Vagina (tissue), 2 donors: ENCODE measurements at regions not wholly inside any gene's neighbourhood (a gene's known extent, or its start where the extent isn't known, plus 50 kb on each side); places are given as distances from the start of the nearest gene placed in this dataset.

ENCODE experiments used
- DNase-seq, 2 donors: peaks; one replicate each; pipeline ENCODE4 v3.0.0-alpha.2; 2017; ENCODE audit errors: extremely low spot score in 2 of 2
- H3K27ac ChIP-seq: fragments of 200-600 bp; sonication (generic); one replicate; pipeline ENCODE4 v1.5.1; 2019
- H3K27me3 ChIP-seq: fragments of 200-600 bp; sonication (generic); one replicate; pipeline ENCODE4 v1.5.1; 2019
- H3K36me3 ChIP-seq, 2 donors: fragments of 200-600 bp; sonication (generic); one replicate each; pipeline ENCODE4 v1.5.1; 2017 to 2019
- H3K4me1 ChIP-seq: fragments of 200-600 bp; sonication (generic); one replicate; pipeline ENCODE4 v1.5.1; 2019
- H3K4me3 ChIP-seq, 2 donors: fragments of 200-600 bp; sonication (generic); 1 replicate in 1 of 2; 2 replicates in 1 of 2; pipeline ENCODE4 v1.5.1; 2016 to 2019
- H3K9me3 ChIP-seq: fragments of 200-600 bp; sonication (generic); one replicate; pipeline ENCODE4 v1.5.1; 2019
- POLR2A ChIP-seq, 2 donors: fragments of 450-650 bp; IDR thresholded peaks; one replicate each; pipeline ENCODE4 v1.6.1; 2017; ENCODE audit warnings: antibody characterized with exemption in 2 of 2, mild to moderate bottlenecking in 2 of 2, moderate library complexity in 2 of 2
- POLR2AphosphoS5 ChIP-seq, 2 donors: sonication (generic); formaldehyde crosslinking; IDR thresholded peaks; one replicate each; pipeline ENCODE4 v1.9.0; 2017; ENCODE audit warnings: antibody characterized with exemption in 2 of 2, mild to moderate bottlenecking in 2 of 2, low read depth in 1 of 2; ENCODE audit not compliant: insufficient read depth in 1 of 2
- intact Hi-C: fragments of 100-400 bp; cut with DNase I; formaldehyde crosslinking; loops from one replicate; pipeline ENCODE4 v1.15.1; 2023
- TF ChIP-seq, protein P1 (sequence below), 3 experiments: fragments of 450-650 bp in 2 of 3; fragments of 200-600 bp in 1 of 3; sonication (generic) in 1 of 3; IDR thresholded peaks; one replicate each; pipeline ENCODE4 v1.5.1; 2017 to 2019; ENCODE audit warnings: antibody characterized with exemption in 3 of 3, mild to moderate bottlenecking in 2 of 3, moderate library complexity in 2 of 3

DNA sequence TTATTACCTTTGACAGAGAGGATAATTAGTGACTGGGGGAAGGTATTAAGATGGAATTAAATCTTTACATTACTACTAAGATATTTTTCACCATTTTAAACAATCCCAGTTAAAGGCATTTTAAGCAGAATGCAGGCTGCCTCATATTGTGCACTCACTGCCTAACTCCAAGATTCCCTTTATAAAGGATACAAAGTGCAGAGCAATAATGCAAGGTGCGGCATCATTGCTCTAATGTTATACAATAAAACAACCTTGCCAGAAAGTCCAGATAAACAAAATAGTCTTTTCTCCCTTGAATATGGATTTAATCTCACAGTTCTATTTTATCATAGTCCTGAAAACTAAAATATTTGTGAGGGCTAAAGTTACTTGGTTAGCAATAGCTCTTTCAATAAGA lies 1031.6 kb upstream of the SEMA6D start:
- intact Hi-C loops, result no loop called here
- DNase-seq, result no peak
- no peaks in the 10 kb centered on the region for H3K4me1 ChIP-seq
- H3K27ac ChIP-seq, result no peak overlapping the region
- TF ChIP-seq, protein P1, sequence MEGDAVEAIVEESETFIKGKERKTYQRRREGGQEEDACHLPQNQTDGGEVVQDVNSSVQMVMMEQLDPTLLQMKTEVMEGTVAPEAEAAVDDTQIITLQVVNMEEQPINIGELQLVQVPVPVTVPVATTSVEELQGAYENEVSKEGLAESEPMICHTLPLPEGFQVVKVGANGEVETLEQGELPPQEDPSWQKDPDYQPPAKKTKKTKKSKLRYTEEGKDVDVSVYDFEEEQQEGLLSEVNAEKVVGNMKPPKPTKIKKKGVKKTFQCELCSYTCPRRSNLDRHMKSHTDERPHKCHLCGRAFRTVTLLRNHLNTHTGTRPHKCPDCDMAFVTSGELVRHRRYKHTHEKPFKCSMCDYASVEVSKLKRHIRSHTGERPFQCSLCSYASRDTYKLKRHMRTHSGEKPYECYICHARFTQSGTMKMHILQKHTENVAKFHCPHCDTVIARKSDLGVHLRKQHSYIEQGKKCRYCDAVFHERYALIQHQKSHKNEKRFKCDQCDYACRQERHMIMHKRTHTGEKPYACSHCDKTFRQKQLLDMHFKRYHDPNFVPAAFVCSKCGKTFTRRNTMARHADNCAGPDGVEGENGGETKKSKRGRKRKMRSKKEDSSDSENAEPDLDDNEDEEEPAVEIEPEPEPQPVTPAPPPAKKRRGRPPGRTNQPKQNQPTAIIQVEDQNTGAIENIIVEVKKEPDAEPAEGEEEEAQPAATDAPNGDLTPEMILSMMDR (IDR thresholded peaks at IDR 0.05), result no peak
- TF ChIP-seq POLR2A (IDR thresholded peaks at IDR 0.05), result no peak
- no peak for TF ChIP-seq POLR2AphosphoS5 (IDR thresholded peaks at IDR 0.05; ENCODE audit: insufficient read depth in 1 of 2, low read depth in 1 of 2)
- H3K4me3 ChIP-seq, result no peak overlapping the region
- H3K36me3 ChIP-seq, result no peaks in the 10 kb centered on the region
- H3K9me3 ChIP-seq, result no peaks in the 10 kb centered on the region
- no peaks in the 10 kb centered on the region for H3K27me3 ChIP-seq

DNA sequence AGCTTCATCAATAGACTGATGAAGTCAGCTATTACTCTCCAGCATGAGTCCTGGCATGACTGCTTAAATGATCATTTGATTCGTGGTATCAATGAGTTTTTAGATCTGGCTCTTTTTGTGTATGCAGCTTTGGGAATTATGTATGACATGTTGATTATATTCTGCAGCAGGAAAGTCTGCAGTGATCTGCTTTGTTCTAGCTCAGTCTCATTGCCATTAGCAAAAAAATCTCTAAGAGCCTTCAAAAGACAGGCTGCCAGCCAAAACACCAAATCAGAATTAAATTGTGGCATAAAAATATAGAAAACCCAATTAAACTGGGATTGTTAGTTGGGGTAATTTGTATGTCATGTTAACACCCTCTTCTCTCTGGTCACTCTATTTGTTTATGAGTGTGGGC lies 1021.0 kb upstream of the SEMA6D start:
- no peak overlapping the region for H3K4me3 ChIP-seq
- no peak overlapping the region for H3K27ac ChIP-seq
- H3K4me1 ChIP-seq, result no peaks in the 10 kb centered on the region
- intact Hi-C loops, result no loop called here
- H3K27me3 ChIP-seq, result no peaks in the 10 kb centered on the region
- no peaks in the 10 kb centered on the region for H3K36me3 ChIP-seq
- H3K9me3 ChIP-seq, result no peaks in the 10 kb centered on the region
- TF ChIP-seq POLR2A (IDR thresholded peaks at IDR 0.05), result no peak
- TF ChIP-seq POLR2AphosphoS5 (IDR thresholded peaks at IDR 0.05; ENCODE audit: insufficient read depth in 1 of 2, low read depth in 1 of 2), result no peak
- TF ChIP-seq, protein P1 (IDR thresholded peaks at IDR 0.05), result no peak
- DNase-seq, result no peak

DNA sequence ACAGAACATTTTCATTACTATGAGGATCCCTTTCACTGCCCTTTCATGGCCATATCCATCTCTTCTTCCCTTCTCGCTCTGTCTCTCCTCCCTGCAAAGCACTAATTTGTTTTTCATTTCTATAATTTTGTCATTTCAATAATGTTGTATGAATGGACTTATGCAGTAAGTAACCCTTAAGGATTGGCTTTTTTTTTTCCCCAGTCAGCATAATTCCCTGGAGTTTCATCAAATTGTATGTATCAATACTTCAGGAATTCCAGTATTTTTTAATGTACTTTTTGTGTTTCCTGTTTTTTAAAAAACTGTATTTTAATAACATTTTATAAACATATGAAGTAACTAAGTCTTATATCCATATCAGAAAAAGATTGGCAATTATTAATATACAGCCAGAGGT lies 1016.0 kb upstream of the SEMA6D start:
- intact Hi-C loops, result no loop called here
- no peak overlapping the region for H3K27ac ChIP-seq
- H3K4me1 ChIP-seq, result no peaks in the 10 kb centered on the region
- H3K36me3 ChIP-seq, result no peaks in the 10 kb centered on the region
- no peak for DNase-seq
- TF ChIP-seq POLR2A (IDR thresholded peaks at IDR 0.05), result no peak
- TF ChIP-seq POLR2AphosphoS5 (IDR thresholded peaks at IDR 0.05; ENCODE audit: insufficient read depth in 1 of 2, low read depth in 1 of 2), result no peak
- TF ChIP-seq, protein P1 (IDR thresholded peaks at IDR 0.05), result no peak
- H3K4me3 ChIP-seq, result no peak overlapping the region
- no peaks in the 10 kb centered on the region for H3K9me3 ChIP-seq
- no peaks in the 10 kb centered on the region for H3K27me3 ChIP-seq

DNA sequence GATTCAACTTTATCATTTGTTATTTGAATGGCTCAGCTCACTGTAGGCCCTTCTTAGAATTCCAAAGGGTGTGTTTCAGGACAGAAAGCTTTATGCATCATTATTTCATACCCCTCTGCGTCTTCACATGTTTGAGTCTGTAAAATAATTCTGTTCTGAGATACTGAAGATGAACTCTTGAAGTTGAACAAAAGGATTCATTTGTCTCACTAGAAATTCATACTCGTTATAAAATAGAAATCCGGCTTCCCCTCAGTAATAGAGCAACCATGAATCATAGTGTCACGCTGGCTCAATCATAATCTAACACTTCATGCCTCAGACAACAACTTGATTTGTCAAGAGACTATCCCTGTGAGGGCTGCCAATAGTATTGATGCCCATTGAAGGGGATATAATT lies 1015.4 kb upstream of the SEMA6D start:
- TF ChIP-seq POLR2A (IDR thresholded peaks at IDR 0.05) (no peak), POLR2AphosphoS5 (IDR thresholded peaks at IDR 0.05; ENCODE audit: insufficient read depth in 1 of 2, low read depth in 1 of 2) (no peak)
- TF ChIP-seq, protein P1 (IDR thresholded peaks at IDR 0.05), result no peak
- H3K27ac ChIP-seq, result no peak overlapping the region
- H3K36me3 ChIP-seq, result no peaks in the 10 kb centered on the region
- intact Hi-C loops, result no loop called here
- H3K9me3 ChIP-seq, result no peaks in the 10 kb centered on the region
- DNase-seq, result no peak
- H3K4me3 ChIP-seq, result no peak overlapping the region
- H3K4me1 ChIP-seq, result no peaks in the 10 kb centered on the region
- H3K27me3 ChIP-seq, result no peaks in the 10 kb centered on the region

DNA sequence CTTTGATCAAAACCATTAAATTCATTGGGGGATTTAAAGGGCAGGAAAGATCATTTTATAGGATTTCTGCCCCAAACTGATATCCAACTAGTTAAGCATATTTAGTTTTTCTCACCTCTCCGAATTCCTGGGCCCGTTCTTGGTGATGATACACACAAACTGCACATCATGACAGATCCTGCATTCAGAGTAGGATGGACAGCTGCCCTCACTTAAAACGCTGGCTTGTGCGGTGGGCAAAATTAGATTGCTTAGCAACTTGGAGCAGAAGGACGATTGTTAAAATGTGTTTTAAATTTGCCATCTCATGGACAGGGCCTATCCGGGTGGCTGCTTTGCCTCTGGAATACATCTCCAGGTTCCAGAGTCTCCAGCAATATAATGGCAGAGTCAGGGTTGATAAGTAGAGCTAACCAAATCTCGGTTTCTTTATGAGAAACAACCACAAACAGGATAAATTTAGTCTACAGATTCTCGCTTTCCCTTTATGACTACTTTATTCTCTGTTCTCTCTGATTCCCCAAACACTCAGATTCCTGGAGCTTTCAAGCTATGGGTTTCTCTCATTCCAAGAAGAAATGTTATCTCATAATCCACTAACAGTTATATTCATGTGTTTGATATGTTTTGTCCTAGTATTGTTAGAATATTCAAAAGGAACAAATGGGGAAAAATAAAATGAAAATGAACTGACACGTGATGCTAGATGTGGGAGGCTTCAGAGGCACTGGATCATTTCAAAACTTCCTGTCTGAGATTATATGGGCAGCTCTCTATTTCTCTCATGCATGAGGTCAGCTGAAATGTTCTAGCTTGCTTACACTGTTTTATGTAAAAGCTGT lies 1014.1 kb upstream of the SEMA6D start:
- no peaks in the 10 kb centered on the region for H3K27me3 ChIP-seq
- intact Hi-C loops, result no loop called here
- TF ChIP-seq, protein P1 (IDR thresholded peaks at IDR 0.05), result no peak
- TF ChIP-seq POLR2AphosphoS5 (IDR thresholded peaks at IDR 0.05; ENCODE audit: insufficient read depth in 1 of 2, low read depth in 1 of 2), result no peak
- TF ChIP-seq POLR2A (IDR thresholded peaks at IDR 0.05), result no peak
- H3K36me3 ChIP-seq, result no peaks in the 10 kb centered on the region
- no peaks in the 10 kb centered on the region for H3K4me1 ChIP-seq
- no peak for DNase-seq
- H3K9me3 ChIP-seq, result no peaks in the 10 kb centered on the region
- no peak overlapping the region for H3K27ac ChIP-seq
- no peak overlapping the region for H3K4me3 ChIP-seq
